ENCODE measurements at regions not wholly inside any gene's neighbourhood (a gene's known extent, or its start where the extent isn't known, plus 50 kb on each side); places are given as distances from the start of the nearest gene placed in this dataset.
A peak's percentile ranks its signal among the peaks of the same experiment; 100 is the strongest.

DNA sequence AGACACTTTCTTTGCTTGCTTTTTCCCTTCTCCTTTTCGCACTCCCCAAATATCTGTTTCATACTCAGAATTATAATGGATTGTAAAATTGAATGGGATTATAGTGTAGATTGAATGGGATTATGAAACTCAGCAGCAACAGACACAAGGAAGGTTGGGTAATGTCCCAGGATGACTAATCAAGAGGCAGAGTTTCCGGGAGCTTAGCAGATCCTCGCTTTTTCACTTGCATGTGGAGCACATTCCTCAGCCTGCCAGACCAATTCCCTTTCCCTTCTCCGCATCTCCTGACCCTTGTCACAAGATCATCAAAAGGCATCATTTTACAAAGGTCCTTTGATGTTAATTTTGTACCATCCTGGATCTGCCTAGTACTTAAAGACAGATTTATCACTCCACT lies 55.1 kb upstream of the SLC1A1 start:
- ATAC-seq (ENCODE audit: poor library complexity), result no peak
- DNase-seq, result no peak
- intact Hi-C loops (cut with DNase I), result no loop called here

DNA sequence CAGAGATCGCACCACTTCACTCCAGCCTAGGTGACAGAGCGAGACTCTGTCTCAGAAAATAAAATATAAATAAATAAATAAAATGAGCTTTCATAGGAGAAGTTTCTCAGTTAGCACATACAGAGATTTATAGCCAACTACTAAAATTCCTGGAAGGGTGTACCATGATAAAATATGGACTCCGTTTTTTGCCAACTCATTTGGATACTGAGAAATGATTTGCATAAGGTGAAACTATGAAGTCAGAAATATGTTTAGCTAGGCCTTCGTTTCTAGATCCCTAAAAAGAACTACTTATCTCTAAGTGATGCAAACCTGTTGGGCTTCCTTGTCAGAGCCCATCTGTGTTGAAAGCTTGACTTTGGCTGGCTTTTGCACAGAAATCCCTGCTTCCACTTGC lies 56.9 kb upstream of the SLC1A1 start:
- ATAC-seq (ENCODE audit: poor library complexity) (no peak), DNase-seq (no peak)
- intact Hi-C loops (cut with DNase I), result no loop called here

DNA sequence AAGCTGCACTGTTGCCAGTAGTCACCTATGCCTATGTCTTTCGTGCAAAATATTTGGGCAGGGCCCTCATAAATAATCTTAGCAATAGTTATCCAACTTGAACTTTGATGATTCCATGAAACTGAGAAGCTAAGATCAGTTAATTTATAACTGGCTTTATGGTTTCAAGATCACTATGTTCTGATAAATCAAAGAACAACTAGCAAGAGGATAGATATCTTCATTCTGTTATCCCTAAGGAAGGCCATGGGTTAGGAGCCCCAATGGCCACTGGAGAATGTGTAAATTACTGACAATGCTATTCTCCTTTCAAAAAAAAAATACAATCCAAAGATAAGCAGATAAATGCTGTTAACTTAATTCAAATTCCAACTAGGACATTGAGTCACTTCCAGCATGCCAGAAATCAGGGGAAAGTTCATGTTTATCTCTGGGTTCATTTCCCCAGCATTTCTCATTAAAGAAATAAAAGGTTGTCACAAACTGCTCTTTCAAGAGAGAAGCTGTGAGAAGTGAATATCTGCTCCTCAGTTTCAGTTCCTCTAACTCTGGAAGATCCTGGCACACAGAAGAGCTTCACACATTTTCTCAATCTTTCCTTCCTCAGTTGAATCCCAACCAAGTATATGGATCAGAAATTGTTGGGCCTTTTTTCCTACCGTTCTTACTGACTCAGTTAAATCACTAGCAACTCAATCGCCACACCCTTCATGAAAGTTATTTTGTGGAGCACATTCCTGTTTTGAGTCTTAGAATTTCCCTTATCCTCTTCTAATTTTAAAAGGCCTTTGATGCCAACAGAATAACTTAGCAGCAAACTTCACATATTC lies 59.6 kb upstream of the SLC1A1 start:
- DNase-seq (no peak), ATAC-seq (ENCODE audit: poor library complexity) (peak; percentile 51)
- intact Hi-C loops (cut with DNase I), result no loop called here

DNA sequence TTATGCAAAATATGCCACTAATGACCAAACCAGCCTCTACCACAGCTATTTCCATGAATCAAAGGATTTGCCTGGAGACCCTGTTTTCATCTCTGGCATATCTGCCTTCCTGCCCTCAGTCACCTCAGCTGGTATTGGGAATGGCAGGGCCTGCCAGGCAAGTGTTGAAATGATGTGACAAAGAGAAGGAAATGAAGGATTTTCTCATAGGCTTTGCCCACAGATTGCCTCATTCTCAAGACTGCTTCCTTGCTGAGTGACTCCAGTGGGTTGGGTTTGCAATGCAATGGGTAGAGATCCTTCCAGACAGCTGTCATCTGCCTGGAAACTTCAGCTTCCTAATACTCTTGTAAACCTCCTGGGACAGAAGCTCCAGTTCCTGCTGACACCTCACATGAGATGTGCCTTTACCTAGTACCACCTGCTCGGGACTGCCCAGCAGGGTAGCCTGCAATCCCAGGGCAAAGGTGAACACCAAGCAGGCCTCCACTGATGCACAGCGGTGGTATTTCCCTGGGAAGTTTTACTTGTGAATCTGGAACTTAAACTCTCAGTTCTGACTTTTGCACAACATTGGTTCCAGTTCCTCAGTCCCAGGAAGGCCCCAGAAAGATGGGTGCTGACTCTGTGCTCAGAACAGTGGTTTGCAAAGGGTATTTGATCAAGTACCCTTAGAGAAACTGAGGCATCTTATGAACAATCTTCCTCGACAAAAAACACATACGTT lies 64.8 kb upstream of the SLC1A1 start:
- ATAC-seq (ENCODE audit: poor library complexity) (no peak), DNase-seq (no peak)
- intact Hi-C loops (cut with DNase I), result no loop called here

DNA sequence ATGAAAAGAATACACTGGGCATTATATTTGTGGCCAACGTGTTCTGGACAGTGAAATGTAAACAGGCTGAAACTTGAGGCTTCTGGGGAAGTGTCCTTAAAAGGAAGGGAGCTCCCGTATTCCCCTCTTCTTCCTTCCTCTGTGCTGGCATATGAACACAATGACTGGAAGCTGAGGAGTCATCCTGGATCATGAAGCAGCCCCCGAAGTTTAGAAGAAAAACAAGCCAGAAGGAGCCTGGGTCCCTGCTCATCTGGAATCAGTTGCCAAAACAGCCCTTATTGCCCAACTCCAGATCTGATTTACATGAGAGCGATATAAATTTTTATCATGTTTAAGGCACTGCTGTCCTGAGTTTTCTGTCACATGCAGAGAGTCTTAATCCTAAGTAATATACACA lies 65.4 kb upstream of the SLC1A1 start:
- intact Hi-C loops (cut with DNase I), result no loop called here
- ATAC-seq (ENCODE audit: poor library complexity) (no peak), DNase-seq (no peak)

DNA sequence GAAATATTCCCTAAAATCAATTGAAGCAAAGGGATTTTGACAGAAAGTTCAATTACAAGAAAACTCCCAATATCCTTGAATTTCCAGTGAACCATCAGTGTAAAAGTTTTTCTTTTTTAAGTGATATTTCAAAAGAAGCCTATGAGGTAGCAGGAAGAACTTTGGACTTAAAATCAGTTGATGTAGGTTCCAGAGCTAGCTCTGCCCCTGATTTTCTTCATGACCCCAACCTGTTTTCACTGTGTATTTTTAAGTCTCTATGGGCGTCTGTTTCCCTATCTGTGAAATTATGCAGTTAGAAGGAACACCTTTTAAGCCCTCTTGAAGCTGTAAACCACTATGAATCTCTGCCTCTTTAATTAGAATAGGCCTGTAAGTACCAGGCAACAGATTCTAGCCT lies 66.2 kb upstream of the SLC1A1 start:
- intact Hi-C loops (cut with DNase I), result no loop called here
- DNase-seq (no peak), ATAC-seq (ENCODE audit: poor library complexity) (no peak)

DNA sequence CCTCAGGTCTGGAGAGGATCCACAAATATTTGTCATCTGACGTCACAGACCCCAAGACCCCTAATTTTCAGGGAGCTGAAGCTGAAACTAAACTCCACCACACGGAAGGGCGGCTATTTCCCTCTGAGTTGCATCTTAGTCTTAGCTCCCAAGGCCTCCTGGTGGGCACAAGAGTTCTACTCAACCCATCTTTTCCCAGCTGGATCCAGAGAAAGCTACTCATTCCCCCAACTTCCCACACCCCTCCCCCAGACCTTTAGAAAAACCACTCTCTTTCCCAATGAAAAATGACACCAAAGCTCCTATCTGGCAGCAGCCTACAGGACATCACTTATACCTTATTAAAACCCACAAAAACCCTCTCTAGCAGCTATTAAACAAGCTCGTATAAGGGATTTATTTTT lies 67.1 kb upstream of the SLC1A1 start:
- no peak for ATAC-seq (ENCODE audit: poor library complexity)
- intact Hi-C loops (cut with DNase I), result no loop called here
- no peak for DNase-seq

DNA sequence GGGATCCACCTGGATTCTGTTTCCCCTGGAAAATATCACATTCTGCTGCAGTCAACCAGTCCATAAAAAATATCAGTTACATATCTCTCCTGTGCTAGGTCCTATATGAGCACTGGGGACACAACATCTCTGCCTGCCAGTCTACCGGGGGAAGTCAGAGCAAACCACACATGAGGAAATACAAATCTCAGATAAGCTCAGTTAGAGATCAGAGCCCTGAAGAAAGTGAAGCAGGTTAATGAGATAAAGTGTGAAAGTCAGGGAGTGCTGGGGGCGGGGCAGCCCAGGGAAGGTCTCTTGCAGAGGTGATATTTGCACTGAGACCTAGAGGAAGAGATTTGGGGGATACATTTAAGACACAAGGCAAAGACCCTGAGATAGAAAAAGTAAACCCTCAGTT lies 67.8 kb upstream of the SLC1A1 start:
- DNase-seq (no peak), ATAC-seq (ENCODE audit: poor library complexity) (no peak)
- intact Hi-C loops (cut with DNase I), result no loop called here

DNA sequence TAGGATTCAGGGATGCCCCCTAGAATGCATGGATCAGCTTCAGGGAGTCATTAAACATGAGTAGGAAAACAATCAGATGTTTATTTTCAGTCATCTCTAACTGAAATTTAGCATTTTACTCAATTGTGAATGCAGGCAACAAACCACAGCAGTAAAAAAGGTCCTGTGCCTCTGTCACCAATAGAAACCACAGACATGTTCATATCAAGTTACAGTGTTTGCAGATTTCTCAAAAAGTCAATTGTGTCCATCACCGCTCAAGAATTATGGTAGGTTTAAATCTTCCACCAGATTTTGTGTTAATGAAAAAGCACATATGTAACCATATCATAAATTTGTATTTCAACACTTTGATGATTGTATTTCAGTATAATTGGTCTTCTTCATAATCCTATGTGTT lies 68.4 kb upstream of the SLC1A1 start:
- ATAC-seq (ENCODE audit: poor library complexity), result no peak
- intact Hi-C loops (cut with DNase I), result no loop called here

DNA sequence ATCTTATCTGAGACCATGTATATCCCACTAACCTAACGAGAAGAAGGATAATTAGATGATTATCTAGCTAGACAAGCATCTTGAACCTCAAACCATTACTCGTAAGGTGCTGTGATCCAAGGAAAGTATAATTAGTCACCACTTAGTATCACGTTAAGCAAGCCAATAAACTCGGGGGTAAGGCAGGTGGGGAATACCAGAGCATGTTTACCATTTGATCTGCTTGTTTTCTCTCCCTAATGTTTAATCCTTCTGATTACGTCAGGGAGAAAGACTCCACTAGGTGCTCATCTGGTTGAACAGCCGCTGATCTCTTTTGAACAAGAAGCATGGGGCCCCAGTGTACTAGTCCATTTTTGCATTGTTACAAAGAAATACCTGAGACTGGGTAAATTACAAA lies 69.9 kb upstream of the SLC1A1 start:
- DNase-seq, result no peak
- ATAC-seq (ENCODE audit: poor library complexity), result no peak
- intact Hi-C loops (cut with DNase I), result no loop called here

More for the DNA sequence above, 68.4 kb upstream of the SLC1A1 start:
- DNase-seq, result no peak

DNA sequence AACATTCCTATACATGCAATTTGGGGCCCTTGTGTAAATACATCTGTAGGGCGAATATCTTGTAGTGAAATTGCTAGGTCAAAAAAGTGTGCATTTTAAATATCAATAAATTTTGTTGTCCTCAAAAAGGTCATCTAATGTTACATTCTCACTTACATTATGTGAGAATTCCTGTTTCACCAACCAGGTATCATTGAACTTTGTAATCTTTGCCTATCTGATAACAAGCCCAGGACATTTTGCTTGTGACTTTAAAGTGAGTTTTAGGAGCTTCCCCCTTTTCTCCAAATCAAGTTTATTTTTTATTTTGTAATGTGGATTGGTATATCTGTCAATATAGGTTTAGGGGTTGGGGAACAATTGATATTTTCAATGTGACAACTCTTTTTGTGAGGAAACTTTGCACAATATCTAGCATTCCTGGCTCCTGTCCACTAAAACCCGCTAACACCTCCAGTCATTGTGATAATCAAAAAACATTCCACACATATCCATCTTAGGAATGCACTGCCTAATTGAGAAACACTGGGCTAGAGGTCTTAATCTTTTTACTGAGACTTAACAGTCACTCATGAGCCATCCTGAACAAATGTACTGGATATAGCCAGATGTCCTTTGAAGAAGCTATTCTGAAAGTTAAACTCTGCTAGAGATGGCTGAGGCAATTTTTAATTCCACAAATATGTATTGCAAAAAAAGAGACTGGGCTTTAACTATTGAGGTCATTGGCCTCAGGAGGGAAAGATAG lies 72.5 kb upstream of the SLC1A1 start:
- intact Hi-C loops (cut with DNase I), result no loop called here
- ATAC-seq (ENCODE audit: poor library complexity) (no peak), DNase-seq (no peak)

DNA sequence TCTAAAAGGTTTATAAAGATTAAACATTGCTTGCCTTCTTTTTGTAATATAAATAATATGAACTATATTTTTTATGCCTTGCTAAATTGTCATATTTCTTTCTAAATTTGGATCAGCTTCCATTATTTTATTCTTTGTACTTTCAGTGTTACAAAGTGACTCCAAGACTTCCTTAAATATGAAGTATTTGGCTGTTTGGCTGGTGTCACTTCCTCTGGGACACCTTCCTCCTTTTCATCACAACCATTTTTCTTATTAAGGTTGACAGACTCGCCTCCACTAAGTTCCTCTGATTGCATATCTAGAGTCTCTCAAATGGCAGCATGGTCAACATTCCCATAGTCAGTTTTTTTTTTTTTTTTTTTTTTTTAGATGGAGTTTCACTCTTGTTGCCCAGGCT lies 73.8 kb upstream of the SLC1A1 start:
- ATAC-seq (ENCODE audit: poor library complexity) (no peak), DNase-seq (no peak)
- intact Hi-C loops (cut with DNase I), result no loop called here

DNA sequence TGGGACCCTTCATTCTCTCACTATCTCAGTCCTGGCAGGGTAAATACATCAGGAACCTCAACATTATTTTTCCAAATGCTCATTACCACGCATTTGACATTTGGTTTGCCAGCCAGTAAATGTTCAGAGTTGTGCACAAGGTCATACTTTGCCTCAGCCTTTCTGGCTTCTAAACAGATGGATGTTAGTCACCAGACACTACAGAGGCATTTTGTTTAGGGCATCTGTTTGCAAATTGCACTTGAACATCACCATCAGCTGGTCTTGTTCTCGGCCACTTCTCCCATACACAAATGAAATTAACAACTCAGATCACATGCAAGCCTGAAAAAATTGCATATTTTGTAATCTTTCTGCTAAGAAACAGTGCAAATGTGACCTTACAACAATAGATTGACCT lies 75.0 kb upstream of the SLC1A1 start:
- ATAC-seq (ENCODE audit: poor library complexity), result no peak
- intact Hi-C loops (cut with DNase I), result no loop called here
- DNase-seq, result no peak

DNA sequence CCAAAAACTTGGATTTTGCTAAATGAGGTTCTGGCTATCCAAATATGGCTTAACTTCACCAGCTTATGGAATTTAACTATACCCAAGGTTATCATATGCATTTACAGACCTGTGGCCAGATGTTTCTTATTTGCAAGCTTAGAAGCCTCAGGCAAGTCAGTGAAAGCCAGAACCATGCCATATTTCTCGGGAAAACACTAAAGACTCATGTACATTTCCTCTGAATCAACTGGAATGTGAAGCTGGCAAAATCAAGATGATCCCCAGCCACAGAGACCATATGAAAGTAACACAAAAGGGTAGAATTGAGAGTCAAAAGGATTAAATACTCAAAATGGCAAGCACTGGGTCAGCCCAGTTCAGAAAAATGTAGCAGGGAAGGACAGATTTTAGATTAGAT lies 76.4 kb upstream of the SLC1A1 start:
- intact Hi-C loops (cut with DNase I), result no loop called here
- DNase-seq, result no peak
- ATAC-seq (ENCODE audit: poor library complexity), result no peak

DNA sequence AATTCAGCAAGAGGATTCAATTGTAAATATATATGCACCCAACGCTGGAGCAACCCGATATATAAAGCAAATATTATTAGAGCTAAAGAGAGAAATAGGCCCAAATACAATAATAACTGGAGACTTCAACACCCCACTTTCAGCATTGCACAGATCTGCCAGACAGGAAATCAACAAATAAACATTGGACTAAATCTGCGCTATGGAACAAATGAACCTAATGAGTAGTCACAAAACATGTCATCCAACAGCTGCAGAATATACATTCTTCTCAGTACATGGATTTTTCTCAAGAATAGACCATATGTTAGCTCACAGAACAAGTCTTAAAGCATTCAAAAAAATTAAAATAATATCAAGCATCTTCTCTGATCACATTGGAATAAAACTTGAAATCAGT lies 86.1 kb upstream of the SLC1A1 start:
- intact Hi-C loops (cut with DNase I), result no loop called here
- no peak for ATAC-seq (ENCODE audit: poor library complexity)

DNA sequence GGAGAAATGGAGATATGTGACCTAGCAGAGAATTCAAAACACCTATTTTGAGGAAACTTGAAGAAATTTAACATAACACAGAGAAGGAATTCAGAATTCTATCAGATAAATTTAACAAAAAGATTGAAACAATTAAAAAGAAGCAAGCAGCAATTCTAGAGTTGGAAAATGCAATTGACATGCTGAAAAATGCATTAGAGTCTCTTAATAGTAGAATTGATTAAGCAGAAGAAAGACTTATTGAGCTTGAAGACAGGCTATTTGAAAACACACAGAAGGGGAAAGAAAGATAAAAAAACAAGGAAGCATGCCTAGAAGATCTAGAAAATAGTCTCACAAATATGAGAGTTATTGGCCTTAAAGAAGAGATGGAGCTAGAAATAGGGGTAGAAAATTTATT lies 87.8 kb upstream of the SLC1A1 start:
- no peak for DNase-seq
- intact Hi-C loops (cut with DNase I), result no loop called here
- no peak for ATAC-seq (ENCODE audit: poor library complexity)

More for the DNA sequence above, 86.1 kb upstream of the SLC1A1 start:
- no peak for DNase-seq

DNA sequence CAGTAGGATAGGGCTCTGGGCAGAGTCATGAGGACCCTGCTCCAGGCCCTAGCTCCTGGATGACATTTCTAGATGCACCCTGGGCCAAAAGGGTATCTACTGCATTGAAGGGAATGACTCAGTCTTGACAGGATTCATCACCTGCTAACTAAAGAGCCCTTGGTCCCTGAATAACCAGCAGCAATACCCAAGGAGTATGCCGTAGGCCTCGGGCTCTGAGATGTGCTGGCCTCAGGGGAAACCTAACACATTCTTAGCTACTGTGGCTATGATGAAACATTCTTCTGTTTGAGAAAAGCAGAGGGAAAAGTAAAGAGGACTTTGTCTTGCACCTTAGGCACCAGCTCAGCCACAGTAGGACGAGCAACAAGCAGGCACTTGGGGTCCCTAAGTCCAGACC lies 89.5 kb upstream of the SLC1A1 start:
- DNase-seq (no peak), ATAC-seq (ENCODE audit: poor library complexity) (no peak)
- intact Hi-C loops (cut with DNase I), result no loop called here

DNA sequence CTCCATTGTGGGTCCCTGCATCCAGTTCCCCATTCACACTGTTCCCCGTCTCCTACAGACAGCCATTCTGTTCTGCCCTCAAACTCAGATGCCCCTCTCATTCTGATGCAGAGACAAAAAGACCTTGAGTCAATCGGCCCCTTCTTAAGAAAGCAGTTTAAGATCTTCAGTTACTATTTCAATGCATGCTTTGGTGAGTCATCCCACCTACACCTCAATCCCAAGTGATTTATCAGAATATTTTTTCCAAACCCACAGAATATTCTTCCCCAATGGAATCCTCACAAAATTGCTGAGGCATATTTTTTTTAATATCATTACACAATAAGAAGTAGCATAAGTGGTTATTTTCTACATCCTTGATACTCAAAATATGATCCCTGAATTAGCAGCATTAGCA lies 92.4 kb upstream of the SLC1A1 start:
- DNase-seq (no peak), ATAC-seq (ENCODE audit: poor library complexity) (no peak)
- intact Hi-C loops (cut with DNase I), result no loop called here

DNA sequence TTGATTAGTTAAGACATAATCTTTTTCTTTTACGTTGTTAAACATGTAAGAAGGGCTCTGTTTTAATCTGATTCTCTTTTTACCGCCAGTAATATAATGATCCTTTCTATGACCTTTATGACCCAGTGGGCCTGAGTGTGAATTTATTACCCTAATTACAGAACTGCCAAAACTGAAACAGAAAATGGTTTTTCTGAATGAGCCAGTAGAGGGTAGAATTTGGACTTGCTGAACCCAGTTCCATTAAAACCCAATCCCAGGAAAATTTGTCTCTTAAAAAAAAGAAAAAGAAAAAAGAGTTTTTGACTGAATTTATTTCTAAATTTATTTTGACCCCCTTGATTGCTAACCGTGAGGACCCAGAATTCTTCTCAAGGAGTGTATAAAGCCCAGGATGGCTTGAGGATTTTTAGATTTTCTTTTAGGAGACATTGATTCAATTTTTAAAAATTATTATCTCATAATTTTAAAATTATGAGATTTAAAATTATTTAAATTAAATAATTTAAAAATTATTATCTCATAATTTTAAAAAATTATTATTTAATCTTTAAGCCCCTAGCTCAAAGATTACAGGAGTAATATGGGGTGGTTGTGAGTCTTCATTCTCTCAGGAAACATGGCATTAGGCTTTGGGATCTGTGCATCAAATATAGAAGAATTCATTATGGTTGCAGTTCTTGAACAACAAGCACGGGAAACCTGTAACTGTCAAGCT lies 94.1 kb upstream of the GLIS3 start:
- intact Hi-C loops (cut with DNase I), result no loop called here
- DNase-seq, result no peak
- no peak for ATAC-seq (ENCODE audit: poor library complexity)
